ENCODE measurements at regions not wholly inside any gene's neighbourhood (a gene's known extent, or its start where the extent isn't known, plus 50 kb on each side); places are given as distances from the start of the nearest gene placed in this dataset.
A peak's percentile ranks its signal among the peaks of the same experiment; 100 is the strongest.

GRCh38 chr1:87583459-87583858 is 254.8 kb downstream of the LMO4 start:
- no peak overlapping the region for H3K4me3 ChIP-seq (ENCODE audit: low read length)
- H3K4me2 ChIP-seq (ENCODE audit: low read depth, low read length, poor library complexity, severe bottlenecking): no peak overlapping the region
- H3K9me2 ChIP-seq (replicated peaks; ENCODE audit: insufficient read depth, low read length): no peaks in the 10 kb centered on the region
- no peaks in the 10 kb centered on the region for H3K27me3 ChIP-seq (ENCODE audit: low read length)
- no peaks in the 10 kb centered on the region for H3K4me1 ChIP-seq (ENCODE audit: low read length)
- H3K9me3 ChIP-seq (ENCODE audit: low read length): no peaks in the 10 kb centered on the region
- no peak overlapping the region for H3K9ac ChIP-seq (ENCODE audit: low read length)
- no peaks in the 10 kb centered on the region for H4K20me1 ChIP-seq (ENCODE audit: insufficient read depth, low read depth, low read length)
- H3K36me3 ChIP-seq (ENCODE audit: insufficient read depth, low read length): no peaks in the 10 kb centered on the region
- H3K27ac ChIP-seq (ENCODE audit: low read length): no peak overlapping the region
- H2AFZ ChIP-seq (ENCODE audit: low read length): no peak overlapping the region
- no peaks in the 10 kb centered on the region for H3K79me2 ChIP-seq (ENCODE audit: low read length)
- no peak for DNase-seq

GRCh38 chr1:87584586-87584985 is 255.9 kb downstream of the LMO4 start:
- H3K27me3 ChIP-seq (ENCODE audit: low read length): no peaks in the 10 kb centered on the region
- H2AFZ ChIP-seq (ENCODE audit: low read length): no peak overlapping the region
- H3K27ac ChIP-seq (ENCODE audit: low read length): no peak overlapping the region
- no peaks in the 10 kb centered on the region for H3K9me3 ChIP-seq (ENCODE audit: low read length)
- H3K36me3 ChIP-seq (ENCODE audit: insufficient read depth, low read length): no peaks in the 10 kb centered on the region
- DNase-seq: no peak
- H3K4me2 ChIP-seq (ENCODE audit: low read depth, low read length, poor library complexity, severe bottlenecking): no peak overlapping the region
- no peaks in the 10 kb centered on the region for H3K4me1 ChIP-seq (ENCODE audit: low read length)
- no peaks in the 10 kb centered on the region for H4K20me1 ChIP-seq (ENCODE audit: insufficient read depth, low read depth, low read length)
- H3K4me3 ChIP-seq (ENCODE audit: low read length): no peak overlapping the region
- H3K9me2 ChIP-seq (replicated peaks; ENCODE audit: insufficient read depth, low read length): no peaks in the 10 kb centered on the region
- no peaks in the 10 kb centered on the region for H3K79me2 ChIP-seq (ENCODE audit: low read length)
- no peak overlapping the region for H3K9ac ChIP-seq (ENCODE audit: low read length)

DNA sequence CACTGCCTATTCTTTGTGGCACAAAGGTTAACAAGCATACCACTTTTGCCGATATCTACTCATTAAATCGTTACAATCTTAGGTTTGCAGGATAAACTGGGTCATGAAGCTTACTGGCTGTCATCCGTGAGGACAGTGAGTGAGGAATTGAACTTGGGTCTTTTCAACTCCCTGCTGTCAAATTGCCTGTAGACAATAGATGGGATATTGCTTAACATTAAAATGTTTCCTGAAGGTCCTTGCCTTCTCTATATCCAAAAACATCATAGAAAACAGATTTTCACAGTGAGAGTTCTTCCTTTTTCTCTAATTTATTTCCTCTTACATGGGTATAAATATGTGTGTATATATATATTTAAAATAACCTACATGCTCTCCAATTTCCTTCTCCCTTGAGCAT is 257.8 kb downstream of the LMO4 start:
- DNase-seq: no peak
- Histone ChIP-seq H3K79me2 (ENCODE audit: low read length) (no peaks in the 10 kb centered on the region), H3K27ac (ENCODE audit: low read length) (no peak overlapping the region), H3K4me1 (ENCODE audit: low read length) (no peaks in the 10 kb centered on the region), H3K4me2 (ENCODE audit: low read depth, low read length, poor library complexity, severe bottlenecking) (no peak overlapping the region), H3K9me2 (replicated peaks; ENCODE audit: insufficient read depth, low read length) (no peaks in the 10 kb centered on the region), H3K27me3 (ENCODE audit: low read length) (no peaks in the 10 kb centered on the region), H4K20me1 (ENCODE audit: insufficient read depth, low read depth, low read length) (no peaks in the 10 kb centered on the region), H3K9me3 (ENCODE audit: low read length) (no peaks in the 10 kb centered on the region), H3K4me3 (ENCODE audit: low read length) (no peak overlapping the region), H3K9ac (ENCODE audit: low read length) (no peak overlapping the region), H2AFZ (ENCODE audit: low read length) (no peak overlapping the region), H3K36me3 (ENCODE audit: insufficient read depth, low read length) (no peaks in the 10 kb centered on the region)

DNA sequence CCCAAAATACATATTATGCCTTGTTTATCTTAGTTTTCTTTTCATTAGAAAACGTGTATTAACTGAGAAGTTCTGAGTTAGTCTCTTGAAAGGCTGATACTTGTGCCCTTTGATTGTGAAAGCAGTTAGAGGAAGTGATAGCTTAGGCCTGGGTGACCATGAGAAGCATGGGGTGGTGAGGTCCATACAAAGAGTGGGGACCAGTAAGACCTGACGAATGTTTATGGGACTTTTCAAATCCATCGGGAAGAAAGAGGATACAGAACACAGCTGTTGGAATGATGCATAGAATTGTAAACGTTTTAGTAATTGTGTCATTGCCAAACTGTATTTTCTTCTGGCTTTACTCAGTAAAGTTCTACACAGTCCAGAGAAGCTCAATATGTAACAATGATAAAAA is 259.8 kb downstream of the LMO4 start:
- Histone ChIP-seq H3K9me2 (replicated peaks; ENCODE audit: insufficient read depth, low read length) (no peaks in the 10 kb centered on the region), H3K9me3 (ENCODE audit: low read length) (no peaks in the 10 kb centered on the region), H3K9ac (ENCODE audit: low read length) (no peak overlapping the region), H3K4me2 (ENCODE audit: low read depth, low read length, poor library complexity, severe bottlenecking) (no peak overlapping the region), H3K4me1 (ENCODE audit: low read length) (no peaks in the 10 kb centered on the region), H2AFZ (ENCODE audit: low read length) (no peak overlapping the region), H3K79me2 (ENCODE audit: low read length) (no peaks in the 10 kb centered on the region), H4K20me1 (ENCODE audit: insufficient read depth, low read depth, low read length) (no peaks in the 10 kb centered on the region), H3K36me3 (ENCODE audit: insufficient read depth, low read length) (no peaks in the 10 kb centered on the region), H3K27ac (ENCODE audit: low read length) (no peak overlapping the region), H3K27me3 (ENCODE audit: low read length) (no peaks in the 10 kb centered on the region), H3K4me3 (ENCODE audit: low read length) (no peak overlapping the region)
- DNase-seq: no peak

DNA sequence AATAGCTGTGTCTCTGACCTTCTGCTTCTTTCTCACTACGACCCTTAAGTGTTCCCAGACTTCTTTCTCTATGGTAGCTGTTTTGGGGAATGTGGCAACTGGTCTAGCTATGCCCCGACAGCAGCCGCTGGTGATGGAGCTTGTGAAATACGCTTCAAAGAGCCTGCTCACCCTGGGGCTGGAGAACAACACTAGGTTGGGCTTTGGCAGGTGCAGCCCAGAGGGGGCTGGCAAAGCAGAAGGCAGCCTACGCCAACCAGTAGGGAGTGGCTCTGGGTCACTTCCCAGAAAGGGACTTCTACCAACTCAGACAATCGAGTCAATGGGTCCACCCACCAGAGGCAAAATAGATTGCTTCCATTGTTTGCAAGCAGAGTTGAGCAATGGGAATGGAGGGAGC is 262.8 kb downstream of the LMO4 start:
- H3K27me3 ChIP-seq (ENCODE audit: low read length): no peaks in the 10 kb centered on the region
- no peak overlapping the region for H2AFZ ChIP-seq (ENCODE audit: low read length)
- H3K4me1 ChIP-seq (ENCODE audit: low read length): no peaks in the 10 kb centered on the region
- no peak overlapping the region for H3K27ac ChIP-seq (ENCODE audit: low read length)
- no peak for DNase-seq
- no peaks in the 10 kb centered on the region for H3K79me2 ChIP-seq (ENCODE audit: low read length)
- H3K9me2 ChIP-seq (replicated peaks; ENCODE audit: insufficient read depth, low read length): no peaks in the 10 kb centered on the region
- H4K20me1 ChIP-seq (ENCODE audit: insufficient read depth, low read depth, low read length): no peaks in the 10 kb centered on the region
- H3K9me3 ChIP-seq (ENCODE audit: low read length): no peaks in the 10 kb centered on the region
- H3K4me3 ChIP-seq (ENCODE audit: low read length): no peak overlapping the region
- H3K4me2 ChIP-seq (ENCODE audit: low read depth, low read length, poor library complexity, severe bottlenecking): no peak overlapping the region
- no peak overlapping the region for H3K9ac ChIP-seq (ENCODE audit: low read length)
- H3K36me3 ChIP-seq (ENCODE audit: insufficient read depth, low read length): no peaks in the 10 kb centered on the region

DNA sequence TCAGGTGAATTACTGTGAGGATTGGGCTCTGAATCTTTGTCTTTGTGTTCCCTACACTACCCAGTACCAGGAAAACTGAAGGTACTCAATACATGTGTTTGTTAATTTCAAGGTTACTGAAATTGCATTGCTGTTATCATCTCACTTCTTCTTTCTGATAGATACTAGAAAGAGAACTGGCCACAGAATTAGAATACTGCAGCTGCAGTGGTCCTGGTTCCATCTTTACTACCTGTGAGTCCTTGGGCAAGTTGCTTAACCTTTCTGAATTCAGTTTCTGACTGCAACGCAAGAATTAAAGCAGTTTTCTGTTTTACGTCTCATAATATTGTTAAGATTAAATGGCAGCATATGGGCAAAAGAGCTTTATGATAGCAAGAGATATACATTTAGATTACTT is 263.5 kb downstream of the LMO4 start:
- no peak overlapping the region for H2AFZ ChIP-seq (ENCODE audit: low read length)
- H3K79me2 ChIP-seq (ENCODE audit: low read length): no peaks in the 10 kb centered on the region
- no peaks in the 10 kb centered on the region for H4K20me1 ChIP-seq (ENCODE audit: insufficient read depth, low read depth, low read length)
- no peaks in the 10 kb centered on the region for H3K36me3 ChIP-seq (ENCODE audit: insufficient read depth, low read length)
- no peaks in the 10 kb centered on the region for H3K4me1 ChIP-seq (ENCODE audit: low read length)
- H3K9me3 ChIP-seq (ENCODE audit: low read length): no peaks in the 10 kb centered on the region
- no peak for DNase-seq
- H3K27me3 ChIP-seq (ENCODE audit: low read length): no peaks in the 10 kb centered on the region
- no peak overlapping the region for H3K9ac ChIP-seq (ENCODE audit: low read length)
- H3K27ac ChIP-seq (ENCODE audit: low read length): no peak overlapping the region
- no peaks in the 10 kb centered on the region for H3K9me2 ChIP-seq (replicated peaks; ENCODE audit: insufficient read depth, low read length)
- no peak overlapping the region for H3K4me3 ChIP-seq (ENCODE audit: low read length)
- no peak overlapping the region for H3K4me2 ChIP-seq (ENCODE audit: low read depth, low read length, poor library complexity, severe bottlenecking)

GRCh38 chr1:87594736-87595383 is 266.2 kb downstream of the LMO4 start:
- no peaks in the 10 kb centered on the region for H3K27me3 ChIP-seq (ENCODE audit: low read length)
- H3K36me3 ChIP-seq (ENCODE audit: insufficient read depth, low read length): no peaks in the 10 kb centered on the region
- H3K4me1 ChIP-seq (ENCODE audit: low read length): peaks cover 5% of the 10 kb centered on the region; the same call in 1 of the 2 replicates
- H2AFZ ChIP-seq (ENCODE audit: low read length): no peak overlapping the region
- H3K27ac ChIP-seq (ENCODE audit: low read length): no peak overlapping the region
- H3K9ac ChIP-seq (ENCODE audit: low read length): no peak overlapping the region
- no peaks in the 10 kb centered on the region for H3K9me2 ChIP-seq (replicated peaks; ENCODE audit: insufficient read depth, low read length)
- no peaks in the 10 kb centered on the region for H3K9me3 ChIP-seq (ENCODE audit: low read length)
- H3K4me3 ChIP-seq (ENCODE audit: low read length): no peak overlapping the region
- DNase-seq: no peak
- no peaks in the 10 kb centered on the region for H4K20me1 ChIP-seq (ENCODE audit: insufficient read depth, low read depth, low read length)
- no peaks in the 10 kb centered on the region for H3K79me2 ChIP-seq (ENCODE audit: low read length)
- H3K4me2 ChIP-seq (ENCODE audit: low read depth, low read length, poor library complexity, severe bottlenecking): no peak overlapping the region

DNA sequence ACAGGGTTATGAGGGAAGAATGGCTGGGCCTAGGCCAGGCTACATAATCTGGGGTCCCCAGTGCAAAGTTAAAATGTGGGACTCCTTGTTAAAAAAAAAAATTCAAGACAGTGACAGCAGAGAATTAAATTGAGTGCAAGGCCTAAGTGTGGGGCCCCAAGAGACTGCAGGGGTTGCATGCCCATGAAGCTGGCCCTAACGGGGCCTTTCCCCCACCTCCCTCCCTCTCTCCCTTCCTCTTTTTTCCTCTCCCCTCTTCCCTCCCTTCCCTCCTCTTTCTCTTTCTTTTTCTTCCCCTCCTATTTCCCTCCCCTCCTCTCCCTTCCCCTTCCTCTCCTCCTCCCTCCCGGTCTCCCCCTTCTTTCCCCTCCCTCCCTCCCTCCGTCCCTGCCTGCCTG is 266.7 kb downstream of the LMO4 start:
- peaks cover 5% of the 10 kb centered on the region; the same call in 1 of the 2 replicates for H3K4me1 ChIP-seq (ENCODE audit: low read length)

GRCh38 chr1:87598429-87598828 is 269.7 kb downstream of the LMO4 start:
- H3K9me2 ChIP-seq (replicated peaks; ENCODE audit: insufficient read depth, low read length): no peaks in the 10 kb centered on the region

More for the DNA sequence above, 266.7 kb downstream of the LMO4 start:
- Histone ChIP-seq H3K9me2 (replicated peaks; ENCODE audit: insufficient read depth, low read length) (no peaks in the 10 kb centered on the region), H4K20me1 (ENCODE audit: insufficient read depth, low read depth, low read length) (no peaks in the 10 kb centered on the region), H3K27ac (ENCODE audit: low read length) (no peak overlapping the region), H3K4me2 (ENCODE audit: low read depth, low read length, poor library complexity, severe bottlenecking) (no peak overlapping the region), H2AFZ (ENCODE audit: low read length) (no peak overlapping the region), H3K9ac (ENCODE audit: low read length) (no peak overlapping the region), H3K9me3 (ENCODE audit: low read length) (no peaks in the 10 kb centered on the region), H3K4me3 (ENCODE audit: low read length) (no peak overlapping the region), H3K79me2 (ENCODE audit: low read length) (no peaks in the 10 kb centered on the region), H3K36me3 (ENCODE audit: insufficient read depth, low read length) (no peaks in the 10 kb centered on the region), H3K27me3 (ENCODE audit: low read length) (no peaks in the 10 kb centered on the region)
- no peak for DNase-seq

More at GRCh38 chr1:87598429-87598828, 269.7 kb downstream of the LMO4 start:
- Histone ChIP-seq H3K9ac (ENCODE audit: low read length) (no peak overlapping the region), H3K4me3 (ENCODE audit: low read length) (no peak overlapping the region), H4K20me1 (ENCODE audit: insufficient read depth, low read depth, low read length) (no peaks in the 10 kb centered on the region), H3K79me2 (ENCODE audit: low read length) (no peaks in the 10 kb centered on the region), H3K27ac (ENCODE audit: low read length) (no peak overlapping the region), H3K36me3 (ENCODE audit: insufficient read depth, low read length) (no peaks in the 10 kb centered on the region), H3K27me3 (ENCODE audit: low read length) (no peaks in the 10 kb centered on the region), H3K9me3 (ENCODE audit: low read length) (no peaks in the 10 kb centered on the region), H3K4me2 (ENCODE audit: low read depth, low read length, poor library complexity, severe bottlenecking) (no peak overlapping the region), H2AFZ (ENCODE audit: low read length) (no peak overlapping the region), H3K4me1 (ENCODE audit: low read length) (peaks cover 5% of the 10 kb centered on the region; the same call in 1 of the 2 replicates)
- DNase-seq: peak; percentile 71
